H1 (cell line): ENCODE measurements at regions not wholly inside any gene's neighbourhood (a gene's known extent, or its start where the extent isn't known, plus 50 kb on each side); places are given as distances from the start of the nearest gene placed in this dataset.
A peak's percentile ranks its signal among the peaks of the same experiment; 100 is the strongest.

Experiments used
- CTCF ChIA-PET: fragments of 300-600 bp; sonication (Branson Sonifier 250); formaldehyde crosslinking; loops from one replicate; lab custom pipeline; 2021; ENCODE audit not compliant: partially characterized antibody; lab: Charles Lee
- POLR2A ChIA-PET: fragments of 300-600 bp; sonication (Branson Sonifier 250); formaldehyde crosslinking; loops from one replicate; lab custom pipeline; 2021; ENCODE audit warnings: inconsistent platforms; ENCODE audit not compliant: partially characterized antibody; lab: Charles Lee
- DNase-seq, 2 experiments: peaks; one replicate each; pipeline versions ENCODE4 v3.0.0 to v3.0.0-alpha.2; 2010 to 2022; ENCODE audit warnings: low spot score in 2 of 2, low read depth in 1 of 2, mixed read lengths in 1 of 2
- FAIRE-seq: peaks from 2 replicates; lab custom pipeline; 2011; peaks lifted over from hg19 to GRCh38; lab: Jason Lieb, UNC
- H2AFZ ChIP-seq: 2 replicates; pipeline ENCODE4 v1.8.1; 2012; ENCODE audit warnings: low read length, inconsistent platforms
- H2AK5ac ChIP-seq: 2 replicates; pipeline ENCODE4 v1.6.1; 2013; ENCODE audit warnings: low read depth, low read length
- H2BK120ac ChIP-seq: replicated peaks from 2 replicates; pipeline ENCODE3; 2013; ENCODE audit warnings: low read depth, low read length, inconsistent platforms
- H2BK12ac ChIP-seq: 2 replicates; pipeline ENCODE4 v1.6.1; 2013; ENCODE audit warnings: low read depth, low read length
- H2BK15ac ChIP-seq: 2 replicates; pipeline ENCODE4 v1.6.1; 2013; ENCODE audit warnings: low read length
- H2BK20ac ChIP-seq: 2 replicates; pipeline ENCODE4 v1.6.1; 2013; ENCODE audit warnings: low read length
- H2BK5ac ChIP-seq: 2 replicates; pipeline ENCODE4 v1.6.1; 2013; ENCODE audit warnings: low read depth, low read length
- H3K14ac ChIP-seq: 2 replicates; pipeline ENCODE4 v1.6.1; 2013; ENCODE audit warnings: inconsistent platforms; ENCODE audit not compliant: insufficient read length
- H3K18ac ChIP-seq: 2 replicates; pipeline ENCODE4 v1.6.1; 2013; ENCODE audit warnings: low read length; ENCODE audit errors: extremely low read depth
- H3K23ac ChIP-seq: 2 replicates; pipeline ENCODE4 v1.6.1; 2013; ENCODE audit warnings: inconsistent platforms; ENCODE audit not compliant: insufficient read length
- H3K23me2 ChIP-seq: 2 replicates; pipeline ENCODE4 v1.6.1; 2013; ENCODE audit warnings: low read depth, low read length
- H3K27ac ChIP-seq: 2 replicates; pipeline ENCODE4 v1.6.1; 2011; ENCODE audit warnings: low read depth, low read length, inconsistent platforms
- H3K27me3 ChIP-seq, 4 experiments: replicated peaks in 1 of 4; 1 replicate in 1 of 4; 2 replicates in 3 of 4; pipeline versions ENCODE4 v1.6.1 to v1.8.1; 2011 to 2013; ENCODE audit warnings: low read length in 3 of 4, mild to moderate bottlenecking in 3 of 4, inconsistent platforms in 2 of 4, mixed read lengths in 2 of 4, moderate library complexity in 1 of 4; ENCODE audit not compliant: control insufficient read depth in 3 of 4, insufficient read depth in 3 of 4; ENCODE audit errors: extremely low read depth in 1 of 4
- H3K36me3 ChIP-seq, 4 experiments: 2 replicates each; pipeline versions ENCODE4 v1.6.1 to v1.8.1; 2011 to 2013; ENCODE audit warnings: mild to moderate bottlenecking in 4 of 4, low read length in 3 of 4, moderate library complexity in 2 of 4, control low read depth in 1 of 4, inconsistent platforms in 1 of 4; ENCODE audit not compliant: insufficient read depth in 4 of 4, control insufficient read depth in 2 of 4
- H3K4ac ChIP-seq: replicated peaks from 2 replicates; pipeline ENCODE3; 2013; ENCODE audit warnings: low read length, low read depth, mixed read lengths, inconsistent platforms; ENCODE audit not compliant: insufficient read length
- H3K4me1 ChIP-seq, 4 experiments: replicated peaks in 1 of 4; 1 replicate in 1 of 4; 2 replicates in 3 of 4; pipeline versions ENCODE4 v1.6.1 to v1.8.1; 2011 to 2013; ENCODE audit warnings: low read length in 3 of 4, inconsistent platforms in 2 of 4, mixed read lengths in 1 of 4; ENCODE audit not compliant: insufficient read depth in 4 of 4, control insufficient read depth in 3 of 4
- H3K4me2 ChIP-seq, 2 experiments: 2 replicates each; pipeline versions ENCODE4 v1.6.1 to v1.8.1; 2011 to 2013; ENCODE audit warnings: low read depth in 2 of 2, low read length in 2 of 2, control low read depth in 1 of 2, inconsistent platforms in 1 of 2, mild to moderate bottlenecking in 1 of 2; ENCODE audit not compliant: insufficient read depth in 1 of 2
- H3K4me3 ChIP-seq, 4 experiments: fragments of 200-600, 300-600 bp in 1 of 4; sonication (generic), shearing (Covaris generic), sonication (Bioruptor Twin) in 1 of 4; 2 replicates each; pipeline versions ENCODE4 v1.5.1 to v1.8.1; 2011 to 2016; ENCODE audit warnings: low read length in 4 of 4, low read depth in 3 of 4, control low read depth in 2 of 4, inconsistent platforms in 2 of 4, mild to moderate bottlenecking in 2 of 4, mixed read lengths in 1 of 4, moderate library complexity in 1 of 4; ENCODE audit not compliant: insufficient read depth in 2 of 4; ENCODE audit errors: extremely low read depth in 1 of 4
- H3K56ac ChIP-seq: replicated peaks from 2 replicates; pipeline ENCODE3; 2013; ENCODE audit warnings: low read depth, mild to moderate bottlenecking, mixed read lengths, low read length, inconsistent platforms; ENCODE audit not compliant: insufficient read length
- H3K79me1 ChIP-seq: 2 replicates; pipeline ENCODE4 v1.6.1; 2013; ENCODE audit warnings: low read depth, low read length, control low read depth
- H3K79me2 ChIP-seq, 2 experiments: 2 replicates each; pipeline versions ENCODE4 v1.6.1 to v1.8.1; 2012 to 2013; ENCODE audit warnings: low read length in 2 of 2, mild to moderate bottlenecking in 2 of 2, inconsistent platforms in 1 of 2; ENCODE audit not compliant: insufficient read depth in 2 of 2, control insufficient read depth in 1 of 2
- H3K9ac ChIP-seq, 4 experiments: replicated peaks in 1 of 4; 1 replicate in 1 of 4; 2 replicates in 3 of 4; pipeline versions ENCODE4 v1.6.1 to v1.8.1; 2011 to 2013; ENCODE audit warnings: low read depth in 3 of 4, low read length in 3 of 4, control low read depth in 2 of 4, mild to moderate bottlenecking in 2 of 4, moderate library complexity in 2 of 4, inconsistent platforms in 1 of 4; ENCODE audit errors: extremely low read depth in 1 of 4
- H3K9me3 ChIP-seq, 2 experiments: 2 replicates each; pipeline versions ENCODE4 v1.6.1 to v1.8.1; 2012 to 2013; ENCODE audit warnings: mild to moderate bottlenecking in 2 of 2, moderate library complexity in 2 of 2, control low read depth in 1 of 2, inconsistent platforms in 1 of 2, low read depth in 1 of 2, low read length in 1 of 2, mixed read lengths in 1 of 2; ENCODE audit not compliant: insufficient read depth in 2 of 2
- H4K20me1 ChIP-seq, 2 experiments: replicated peaks in 1 of 2; 2 replicates each; pipeline versions ENCODE3 to v1.8.1; 2011 to 2013; ENCODE audit warnings: inconsistent platforms in 2 of 2, low read length in 2 of 2, mild to moderate bottlenecking in 1 of 2; ENCODE audit not compliant: insufficient read depth in 2 of 2, control insufficient read depth in 1 of 2
- H4K5ac ChIP-seq: 2 replicates; pipeline ENCODE4 v1.6.1; 2013; ENCODE audit warnings: low read length, low read depth, mixed read lengths, inconsistent platforms; ENCODE audit not compliant: insufficient read length
- H4K8ac ChIP-seq: 2 replicates; pipeline ENCODE4 v1.8.0; 2013; ENCODE audit warnings: mild to moderate bottlenecking, moderate library complexity, low read length, inconsistent platforms; ENCODE audit not compliant: insufficient read depth; ENCODE audit errors: extremely low read depth
- H4K91ac ChIP-seq: replicated peaks from 2 replicates; pipeline ENCODE3; 2013; ENCODE audit warnings: low read length, mixed read lengths, inconsistent platforms; ENCODE audit not compliant: insufficient read length
- CEBPB ChIP-seq: IDR thresholded peaks from 2 replicates; pipeline ENCODE4 v1.6.1; 2012; ENCODE audit warnings: low read depth, low read length
- TBP ChIP-seq: IDR thresholded peaks from 2 replicates; pipeline ENCODE4 v1.6.1; 2011; ENCODE audit warnings: low read depth, low read length, improper control_type of control experiment
- WGBS, 2 experiments: shearing (Covaris generic) in 1 of 2; methylation state at CpG; one replicate each; pipeline versions ENCODE4 v1.1.6 to v1.1.7; 2013 to 2015; ENCODE audit warnings: low lambda C conversion rate in 2 of 2, mixed read lengths in 2 of 2, inconsistent platforms in 1 of 2, low coverage in 1 of 2, missing lambda C conversion rate in 1 of 2; ENCODE audit not compliant: insufficient replicate concordance in 2 of 2, insufficient coverage in 1 of 2, insufficient read length in 1 of 2; ENCODE audit errors: extremely low coverage in 1 of 2, missing lambda C conversion rate in 1 of 2; 5-methylcytosine and 5-hydroxymethylcytosine counted together

DNA sequence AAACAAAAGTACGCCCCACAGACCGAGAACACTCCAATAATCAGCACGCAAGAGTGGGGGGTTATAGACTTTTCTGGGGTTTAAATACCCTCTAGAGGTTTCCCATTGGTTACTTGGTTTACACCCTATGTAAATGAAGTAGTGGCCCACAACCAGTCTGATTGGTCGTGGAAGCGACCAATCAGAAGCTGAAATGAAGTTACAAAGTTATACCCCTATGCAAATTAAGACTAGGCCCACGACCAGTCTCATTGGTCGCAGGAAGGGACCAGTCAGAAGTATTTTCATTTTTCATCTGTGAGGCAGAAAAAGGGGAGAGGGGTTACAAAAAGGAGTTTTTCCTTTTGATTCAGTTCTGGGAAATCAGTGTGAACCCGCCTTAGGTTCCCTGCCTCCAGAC lies 55.3 kb upstream of the YWHAQ start:
- no peaks in the 10 kb centered on the region for H3K4me1 ChIP-seq
- no peak overlapping the region for H3K56ac ChIP-seq
- CTCF ChIA-PET, result no interaction called here
- FAIRE-seq (no peak), DNase-seq (no peak)
- H3K14ac ChIP-seq, result no peak overlapping the region
- H3K79me2 ChIP-seq, result no peaks in the 10 kb centered on the region
- H2BK20ac ChIP-seq, result no peak overlapping the region
- H4K20me1 ChIP-seq, result no peaks in the 10 kb centered on the region
- no peak overlapping the region for H2BK120ac ChIP-seq
- H3K27ac ChIP-seq, result no peak overlapping the region
- no peaks in the 10 kb centered on the region for H3K23me2 ChIP-seq
- H3K36me3 ChIP-seq, result no peaks in the 10 kb centered on the region
- no peak overlapping the region for H3K4me3 ChIP-seq
- no peak overlapping the region for H4K91ac ChIP-seq
- H2AFZ ChIP-seq, result no peak overlapping the region
- H2BK5ac ChIP-seq, result no peak overlapping the region
- no peak for TF ChIP-seq CEBPB
- TF ChIP-seq TBP, result 0 out of 2 replicates have a peak, but pooled peaks have one; percentile 12
- TF ChIP-seq, all 59 proteins: peak for 1
- WGBS, 2 experiments, result 77% methylated on average over 8 of the region's 8 CpGs; no CpG with 5 or more reads in 1 of the 2 experiments
- Histone ChIP-seq H3K79me1 (no peaks in the 10 kb centered on the region), H3K23ac (no peak overlapping the region), H2BK12ac (no peak overlapping the region), H2BK15ac (no peak overlapping the region), H3K9me3 (no peaks in the 10 kb centered on the region), H3K4ac (no peak overlapping the region), H3K18ac (no peak overlapping the region), H4K5ac (no peak overlapping the region), H4K8ac (no peak overlapping the region), H3K9ac (no peak overlapping the region), H3K4me2 (no peak overlapping the region), H3K27me3 (no peaks in the 10 kb centered on the region), H2AK5ac (no peak overlapping the region)
- POLR2A ChIA-PET, result interaction anchor here (0.6 to 1.7 kb wide), 2 partner anchors 55 to 130 kb away, joined by 3 to 5 read pairs; partner anchors contain the start of genes ADAM17 and YWHAQ
